HG02970 (cell line): ENCODE measurements at regions not wholly inside any gene's neighbourhood (a gene's known extent, or its start where the extent isn't known, plus 50 kb on each side); places are given as distances from the start of the nearest gene placed in this dataset.

Source experiments
- ATAC-seq: cut with Tn5 transposase; IDR thresholded peaks from one replicate; pipeline ENCODE4 v1.9.1; 2021; ENCODE audit warnings: mild to moderate bottlenecking, moderate library complexity, moderate number of reproducible peaks; ENCODE audit not compliant: unreplicated experiment, low FRiP score

DNA sequence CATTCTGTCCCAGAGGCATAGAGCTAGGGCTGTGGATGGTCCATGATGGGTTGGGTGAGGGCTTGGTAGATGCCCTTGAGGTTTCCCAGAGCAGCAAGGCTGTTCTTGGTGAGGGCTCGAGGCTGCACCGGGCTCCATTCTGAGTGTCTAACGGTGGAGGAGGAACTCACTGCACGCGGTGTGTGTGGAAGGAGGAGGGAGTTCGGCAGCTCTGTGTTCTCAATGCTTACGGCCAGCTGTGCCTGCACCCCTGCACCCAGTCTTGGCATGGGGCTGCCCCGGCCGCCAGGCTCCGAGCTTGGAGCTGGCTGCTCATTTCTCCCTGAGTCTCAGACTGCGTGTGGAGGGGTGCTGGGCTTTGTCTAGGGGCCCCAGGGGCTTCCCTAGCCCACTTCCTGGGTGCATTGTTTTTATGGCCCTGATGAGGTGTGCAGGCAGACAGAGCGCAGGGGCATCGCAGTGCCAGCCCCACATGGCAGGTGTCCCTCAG lies 1247.1 kb downstream of the BRD1 start:
- ATAC-seq, result no peak

DNA sequence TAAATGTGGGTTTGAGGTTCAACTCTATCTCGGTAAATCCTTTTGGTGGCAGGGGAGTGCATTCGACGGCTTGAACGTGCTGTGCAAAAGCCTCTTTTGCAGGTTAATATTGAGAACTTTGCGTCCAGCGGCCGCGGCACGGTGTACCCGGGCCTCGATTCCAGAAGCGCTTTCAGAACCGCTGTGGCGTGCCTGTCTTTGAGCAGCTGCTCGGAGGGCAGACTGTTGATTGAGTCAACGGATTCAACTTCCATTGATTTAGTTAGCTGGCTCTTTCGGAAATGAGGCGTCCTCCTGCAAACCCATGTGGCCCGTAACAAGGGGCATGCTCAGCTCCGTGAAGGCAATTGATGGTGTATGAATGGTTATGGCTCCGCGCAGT lies 1247.8 kb downstream of the BRD1 start:
- ATAC-seq, result no peak

DNA sequence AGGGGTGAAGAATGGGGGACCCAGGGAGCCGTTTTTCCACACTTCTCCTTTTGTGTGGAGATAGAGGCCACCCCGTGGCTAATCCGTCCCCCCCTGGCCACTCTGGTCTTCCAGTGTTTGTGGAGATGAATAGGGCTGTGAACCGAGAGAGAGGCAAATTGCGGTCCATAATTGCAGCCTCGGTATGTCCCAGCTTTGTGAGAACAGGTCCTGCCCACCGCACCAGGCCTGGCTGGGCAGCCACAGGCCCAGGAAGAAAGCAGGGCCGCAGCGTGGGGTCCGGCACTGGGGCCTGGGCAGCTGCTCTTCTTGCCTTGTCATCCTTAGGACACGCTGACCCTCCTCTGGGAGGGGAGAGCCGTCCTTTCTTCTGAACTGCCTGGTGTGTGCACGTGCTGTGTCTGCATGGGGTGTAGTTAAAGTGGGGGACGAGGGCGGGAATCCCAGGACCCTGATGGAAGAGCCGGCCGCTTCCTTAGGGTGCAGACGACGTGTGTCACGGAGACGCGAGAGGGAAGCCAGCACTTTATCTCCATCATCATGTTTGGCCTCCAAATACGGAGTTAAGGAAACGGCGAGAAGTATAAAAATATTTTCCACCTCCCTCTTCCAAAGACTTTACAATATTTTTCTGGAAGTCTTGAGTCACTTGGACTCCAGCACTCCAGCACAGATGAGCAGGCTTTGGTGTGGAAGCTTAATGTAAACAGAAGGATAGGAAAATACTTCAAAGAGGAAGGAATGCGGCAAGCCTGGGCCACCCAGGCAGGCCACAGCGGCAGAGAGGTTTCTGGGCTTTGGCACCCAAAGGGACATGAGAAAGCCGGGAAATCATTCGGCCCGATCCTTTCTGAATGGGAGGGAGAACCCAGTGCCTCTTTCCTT lies 1248.4 kb downstream of the BRD1 start:
- ATAC-seq, result no peak

DNA sequence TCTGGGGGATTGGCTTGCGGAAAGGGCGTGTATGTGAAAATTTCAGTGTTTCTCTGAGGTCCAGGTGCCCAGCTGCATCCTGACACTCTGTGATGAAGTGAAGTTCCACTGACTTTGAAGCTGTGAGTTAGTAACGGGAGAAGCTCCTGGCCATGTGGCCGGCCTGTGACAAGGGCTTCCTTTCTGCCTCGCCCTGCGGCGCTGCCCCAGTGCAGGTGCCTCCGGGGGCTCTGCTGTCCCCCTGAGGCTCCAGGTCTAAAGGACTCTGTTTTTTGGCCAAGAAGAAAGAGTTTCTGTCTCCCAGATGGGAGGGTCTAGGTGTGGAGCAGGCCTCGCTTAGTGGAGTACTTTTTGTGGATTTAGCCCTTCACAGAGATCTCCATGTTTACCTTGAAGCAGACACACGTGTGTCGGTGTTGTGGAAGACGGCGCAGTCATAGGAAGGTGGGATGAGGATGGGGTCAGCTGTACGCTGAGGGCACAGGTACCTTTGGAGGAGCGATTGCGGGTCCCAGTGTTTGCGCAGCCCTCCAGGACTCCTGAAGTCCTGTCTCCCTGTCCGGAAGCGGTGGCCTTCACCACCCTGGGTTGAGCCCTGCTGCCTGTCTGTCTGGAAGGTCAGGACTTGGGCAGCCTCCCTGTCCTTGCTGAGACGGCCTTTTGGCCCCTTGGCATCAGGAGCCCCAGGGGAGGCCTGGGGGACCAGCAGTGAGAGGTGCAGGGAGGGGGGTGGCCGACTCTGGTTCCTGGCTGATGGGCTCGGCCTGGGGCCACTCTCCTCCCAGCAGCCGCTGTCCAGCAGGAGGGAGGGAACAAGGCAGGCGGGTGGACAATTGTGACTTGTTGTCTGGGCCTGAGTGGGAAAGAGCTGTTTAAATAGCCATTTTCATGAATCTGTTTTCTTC lies 1249.3 kb downstream of the BRD1 start:
- no peak for ATAC-seq

- no peak for ATAC-seq
Measured at GRCh38 chr22:48577691-48578090, 1250.0 kb downstream of the BRD1 start.

GRCh38 chr22:48577014-48577690 lies 1250.5 kb downstream of the BRD1 start:
- ATAC-seq, result no peak

GRCh38 chr22:48576333-48577013 lies 1251.2 kb downstream of the BRD1 start:
- ATAC-seq, result no peak

DNA sequence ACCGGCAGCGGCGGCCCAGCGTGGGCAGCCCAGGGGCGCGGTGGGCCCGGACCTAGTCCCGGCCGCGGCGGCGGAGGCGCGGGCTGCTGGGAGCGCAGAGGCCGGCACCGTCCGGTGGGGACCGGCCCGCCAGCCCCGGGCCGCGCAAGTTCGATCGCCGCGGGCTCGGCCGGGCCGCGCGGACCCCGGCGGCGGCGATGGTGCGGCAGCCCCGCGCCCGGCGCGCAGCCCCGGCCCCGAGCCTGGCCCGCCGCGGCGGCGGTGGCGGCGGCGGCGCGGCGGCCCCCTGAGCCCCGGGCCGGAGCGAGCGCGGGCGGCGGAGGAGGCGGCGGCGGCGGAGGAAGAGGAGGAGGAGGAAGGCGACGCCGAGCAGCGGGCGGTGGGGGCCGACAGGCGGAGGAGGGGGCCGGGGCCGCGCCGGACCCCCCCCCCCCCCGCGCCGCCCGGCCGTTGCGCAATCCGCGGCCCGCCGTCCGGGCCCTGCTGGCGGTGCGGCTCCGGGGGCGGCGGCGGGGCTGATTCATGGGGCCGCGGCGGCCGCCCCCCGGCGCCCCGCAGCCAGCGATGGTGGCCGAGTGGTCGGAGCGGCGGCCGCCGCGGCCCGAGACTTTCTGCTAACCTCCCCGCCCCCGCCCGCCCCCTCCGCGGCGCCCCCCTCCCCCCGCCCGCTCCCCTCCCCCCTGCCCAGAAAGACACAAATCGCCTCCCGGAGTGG lies 1251.9 kb downstream of the BRD1 start:
- ATAC-seq, result no peak

DNA sequence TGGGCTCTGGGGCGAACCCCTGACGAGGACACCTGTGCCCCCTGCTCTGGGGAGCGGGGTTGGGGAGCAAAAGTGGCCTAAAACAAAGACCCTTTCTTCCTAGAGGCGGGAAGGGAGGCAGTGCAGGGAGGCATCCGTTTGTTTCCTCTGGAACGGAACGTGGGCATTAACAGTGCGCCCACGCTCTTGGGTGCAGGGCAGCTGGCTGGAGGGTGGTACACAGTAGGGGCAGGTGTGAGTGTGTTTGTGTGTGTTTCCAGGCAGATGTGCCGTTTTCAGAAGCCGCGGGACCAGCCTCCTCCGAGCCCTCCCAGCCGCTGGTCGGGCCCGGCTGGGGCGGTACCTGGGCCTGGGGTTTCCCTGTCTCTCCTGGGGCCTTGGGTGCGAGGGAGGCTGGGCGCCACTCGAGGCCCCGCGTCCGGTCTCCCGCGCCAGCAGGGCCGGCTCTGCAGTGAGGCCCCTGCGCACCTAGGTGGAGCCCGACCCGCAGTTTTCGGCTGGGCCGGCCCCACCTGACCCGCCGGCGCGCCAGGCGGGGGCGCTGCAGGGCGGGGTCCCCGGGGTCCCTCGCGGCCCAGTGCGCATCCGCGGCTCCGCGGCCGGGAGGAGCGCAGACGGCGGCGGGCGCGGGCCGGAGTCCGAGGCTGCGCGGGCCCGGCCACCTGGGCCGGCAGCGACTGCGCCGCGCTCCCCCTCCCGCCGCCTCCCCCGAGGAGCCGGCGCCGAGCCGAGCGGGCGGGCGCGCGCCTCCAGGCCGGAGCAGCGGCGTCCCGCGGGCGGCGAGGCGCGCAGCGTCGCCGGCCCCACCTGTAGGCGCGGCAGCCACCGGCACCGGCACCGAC lies 1252.7 kb downstream of the BRD1 start:
- ATAC-seq, result no peak

GRCh38 chr22:48573766-48574165 lies 1253.9 kb downstream of the BRD1 start:
- ATAC-seq, result no peak

DNA sequence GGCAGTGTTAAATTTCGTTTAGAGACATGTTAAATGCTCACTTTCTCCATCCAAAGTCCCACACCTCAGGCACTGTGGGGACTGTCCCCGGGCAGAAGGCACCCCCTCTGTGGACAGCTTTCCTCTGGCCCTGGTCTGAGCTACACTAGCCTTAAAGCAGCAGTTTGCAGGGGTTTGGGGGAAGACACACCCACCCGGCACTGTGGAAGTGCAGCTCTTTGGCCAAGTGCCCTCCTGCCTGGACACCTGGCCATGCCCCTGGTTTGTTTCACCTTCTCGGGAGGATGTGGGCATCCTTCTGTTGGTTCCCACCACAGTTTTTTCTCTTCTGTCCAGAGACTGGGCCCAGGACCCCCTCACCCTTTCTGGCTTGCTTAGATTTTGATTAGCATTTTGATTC lies 1254.7 kb downstream of the BRD1 start:
- ATAC-seq, result no peak

DNA sequence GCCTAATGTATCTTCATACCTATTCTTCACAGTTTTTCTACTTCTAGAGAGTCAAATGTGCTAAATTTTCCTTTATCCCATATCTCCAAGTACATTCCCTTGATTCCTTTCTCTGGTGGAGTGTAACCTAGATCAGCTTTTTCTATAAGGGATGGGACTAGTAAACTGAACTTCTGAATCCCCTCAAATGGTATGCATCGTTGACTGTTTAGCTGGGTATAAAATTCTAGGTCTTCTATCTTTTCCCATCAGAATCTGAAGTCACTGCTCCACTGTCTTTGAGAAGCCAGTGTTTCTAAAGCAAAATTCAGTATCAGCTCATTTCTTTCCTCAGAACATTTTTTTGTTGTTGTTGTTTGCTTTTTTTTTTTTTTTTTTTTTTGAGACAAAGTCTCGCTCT lies 1256.8 kb downstream of the BRD1 start:
- no peak for ATAC-seq

DNA sequence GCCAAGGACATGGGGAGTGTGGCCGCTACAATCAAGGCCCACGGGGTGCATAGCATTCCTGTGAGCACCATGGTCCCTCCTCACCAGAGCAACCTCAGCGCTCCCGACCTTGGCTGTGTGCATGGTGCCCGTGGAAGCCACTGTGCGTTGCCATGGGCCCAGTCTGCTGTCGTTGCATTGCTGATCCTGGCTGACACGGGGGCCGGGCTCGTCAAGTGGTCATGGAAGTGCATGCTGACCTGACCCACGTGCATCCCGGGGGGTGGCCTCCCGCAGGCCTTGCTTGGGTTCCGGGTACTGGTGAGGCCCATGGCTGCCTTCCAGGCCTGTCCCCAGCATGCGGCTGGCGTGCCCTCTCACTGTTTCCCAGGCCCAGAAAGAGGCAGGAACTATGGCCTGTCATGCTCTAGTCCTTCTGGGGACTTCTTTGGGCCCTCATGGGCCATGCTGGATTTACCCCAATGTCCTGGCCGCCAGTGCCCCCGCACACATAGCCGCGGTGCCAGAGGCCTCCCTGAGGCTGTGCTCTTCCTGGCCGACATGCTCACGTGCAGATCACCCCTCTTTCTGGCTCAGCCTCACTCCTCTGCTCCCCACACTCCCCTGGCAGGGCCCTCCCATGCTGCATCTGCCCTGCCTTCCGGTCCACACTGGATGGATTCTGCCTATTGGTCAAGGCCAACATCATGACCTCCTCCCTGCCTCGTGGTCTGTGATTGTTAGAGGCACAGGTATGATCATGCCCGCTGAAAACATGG lies 1258.0 kb downstream of the BRD1 start:
- ATAC-seq, result no peak

DNA sequence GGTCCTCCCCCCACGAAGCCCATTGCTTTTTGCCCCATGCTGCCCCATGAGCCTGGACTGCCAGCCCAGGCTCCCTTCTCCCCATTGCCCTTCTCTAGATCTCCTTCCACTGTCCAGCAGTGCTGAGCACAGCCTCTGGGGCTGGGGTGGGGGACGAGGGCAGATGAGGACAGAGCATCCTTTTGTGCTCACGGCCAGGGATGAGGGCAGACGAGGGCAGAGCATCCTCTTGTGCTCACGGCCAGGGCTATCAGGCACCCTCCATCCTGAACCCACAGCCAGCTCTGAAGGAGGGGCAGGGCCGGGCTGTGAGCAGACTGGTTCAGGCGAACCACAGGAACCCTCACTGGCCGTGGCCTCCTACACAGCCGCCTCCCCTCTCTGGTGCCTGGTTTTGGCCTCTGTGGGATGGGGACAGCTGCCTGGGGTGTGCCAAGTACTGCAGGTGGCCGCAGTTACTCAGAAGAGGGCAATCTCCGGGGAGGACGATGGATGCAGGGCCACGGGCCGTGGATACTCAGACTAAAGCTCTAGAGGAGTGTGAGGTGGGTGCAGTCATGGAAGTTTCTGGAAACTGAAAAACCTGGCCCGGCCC lies 1258.8 kb downstream of the BRD1 start:
- no peak for ATAC-seq

DNA sequence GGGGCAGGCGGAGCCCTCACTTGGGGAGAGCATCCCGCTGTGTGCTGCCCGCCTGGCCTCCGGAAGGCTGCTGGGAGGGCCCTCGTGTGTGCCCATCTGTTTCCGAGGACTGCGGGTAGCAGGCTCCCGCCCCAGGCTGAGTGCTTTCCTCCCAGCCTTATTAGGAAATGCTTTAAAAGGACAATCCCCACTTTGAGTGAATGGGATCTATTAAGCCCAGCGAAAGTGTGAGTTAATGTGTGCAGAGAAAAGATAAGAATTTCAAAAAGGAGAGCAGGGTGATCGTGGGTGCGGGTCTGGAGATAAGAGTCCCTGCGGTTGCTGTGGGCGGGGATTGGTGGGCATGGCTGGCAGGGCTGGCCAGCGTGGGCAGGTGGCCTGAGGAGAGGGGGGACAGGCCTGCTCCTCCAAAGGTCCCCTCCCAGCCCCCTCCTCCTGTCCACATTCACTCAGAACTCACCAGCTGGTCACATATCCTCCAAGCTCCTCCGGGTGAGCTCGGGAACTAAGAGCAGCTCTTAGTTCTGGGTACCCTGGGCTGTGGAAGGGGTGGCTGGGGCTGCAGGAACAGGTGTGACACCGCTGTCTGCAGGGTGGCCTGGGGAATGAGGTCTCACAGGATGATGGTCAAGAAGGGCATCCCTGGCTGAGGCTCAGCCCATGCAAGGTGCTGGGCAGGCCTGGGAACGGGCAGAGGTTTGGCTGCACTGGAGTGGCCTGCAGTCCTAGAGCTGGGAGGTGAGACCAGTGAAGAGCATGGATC lies 1260.3 kb downstream of the BRD1 start:
- ATAC-seq, result no peak

DNA sequence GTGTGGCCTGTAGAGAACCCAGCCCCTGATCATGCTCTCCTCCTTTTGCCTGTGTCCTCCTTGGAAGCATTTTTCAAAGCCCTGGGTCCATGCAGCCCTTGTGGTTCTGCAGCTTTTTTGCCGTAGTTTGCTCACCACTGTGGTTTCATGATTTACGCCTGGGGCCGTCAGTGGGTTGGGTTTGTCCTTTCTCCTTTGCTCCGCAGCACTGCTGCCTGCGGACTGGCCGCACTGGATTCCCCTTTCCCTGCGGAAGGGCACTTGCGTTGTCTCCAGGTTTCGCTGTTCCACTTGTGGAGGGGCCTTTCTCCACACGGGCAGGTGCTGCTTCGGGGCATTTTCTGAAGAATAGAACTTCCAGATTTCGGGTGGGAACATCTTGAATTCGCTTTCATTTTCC lies 1260.9 kb downstream of the BRD1 start:
- ATAC-seq, result no peak
